NCI-H2171 (cell line): ENCODE measurements at regions not wholly inside any gene's neighbourhood (a gene's known extent, or its start where the extent isn't known, plus 50 kb on each side); places are given as distances from the start of the nearest gene placed in this dataset.
"Not testable (repeated sequence)": the region's sequence is repeated elsewhere in the genome, so short reads cannot be mapped to it uniquely, and the experiment has no call there.

Experiments
- DNase-seq: peaks from one replicate; lab custom pipeline; 2025; lab: John Stamatoyannopoulos, UW

GRCh38 chr9:82382887-82383616, 394.5 kb downstream of the SPATA31D1 start:
- DNase-seq: no peak

GRCh38 chr9:82385633-82386032, 397.1 kb downstream of the SPATA31D1 start:
- no peak for DNase-seq

- DNase-seq: no peak
Measured at GRCh38 chr9:82397534-82397933, 409.0 kb downstream of the SPATA31D1 start.

GRCh38 chr9:82404196-82404870, 415.8 kb downstream of the SPATA31D1 start:
- no peak for DNase-seq

GRCh38 chr9:82404881-82405280, 416.3 kb downstream of the SPATA31D1 start:
- DNase-seq: no peak

GRCh38 chr9:82406456-82407085, 418.0 kb downstream of the SPATA31D1 start:
- DNase-seq: no peak

GRCh38 chr9:82410306-82410705, 421.7 kb downstream of the SPATA31D1 start:
- no peak for DNase-seq

GRCh38 chr9:82410866-82411265, 422.3 kb downstream of the SPATA31D1 start:
- no peak for DNase-seq

- no peak for DNase-seq
Measured at GRCh38 chr9:82412586-82413305, 424.2 kb downstream of the SPATA31D1 start.

- DNase-seq: no peak
Measured at GRCh38 chr9:82417501-82417900, 428.9 kb downstream of the SPATA31D1 start.

GRCh38 chr9:82418334-82418733, 429.8 kb downstream of the SPATA31D1 start:
- no peak for DNase-seq

- no peak for DNase-seq
Measured at GRCh38 chr9:82419696-82420486, 431.3 kb downstream of the SPATA31D1 start.

- DNase-seq: no peak
Measured at GRCh38 chr9:82421498-82421897, 432.9 kb downstream of the SPATA31D1 start.

GRCh38 chr9:82423700-82424099, 435.1 kb downstream of the SPATA31D1 start:
- DNase-seq: no peak

GRCh38 chr9:82424599-82425120, 436.1 kb downstream of the SPATA31D1 start:
- no peak for DNase-seq

- DNase-seq: no peak
Measured at GRCh38 chr9:82431121-82431520, 442.5 kb downstream of the SPATA31D1 start.

GRCh38 chr9:82433290-82433931, 444.8 kb downstream of the SPATA31D1 start:
- not testable (repeated sequence) for DNase-seq

GRCh38 chr9:82436475-82436874, 447.9 kb downstream of the SPATA31D1 start:
- DNase-seq: no peak

GRCh38 chr9:82437183-82437582, 448.6 kb downstream of the SPATA31D1 start:
- DNase-seq: not testable (repeated sequence)

GRCh38 chr9:82438581-82438980, 450.0 kb downstream of the SPATA31D1 start:
- no peak for DNase-seq

- DNase-seq: no peak
Measured at GRCh38 chr9:82443312-82443711, 454.7 kb downstream of the SPATA31D1 start.
